ENCODE measurements at regions not wholly inside any gene's neighbourhood (a gene's known extent, or its start where the extent isn't known, plus 50 kb on each side); places are given as distances from the start of the nearest gene placed in this dataset.
"Not testable (repeated sequence)": the region's sequence is repeated elsewhere in the genome, so short reads cannot be mapped to it uniquely, and the experiment has no call there.

GRCh38 chr13:63463782-63464610, 2048.3 kb upstream of the PCDH20 start:
- Histone ChIP-seq H3K4me1 (ENCODE audit: control insufficient read depth in 1 of 2, insufficient read depth in 2 of 2, low read length in 2 of 2) (no peaks in the 10 kb centered on the region), H3K4me3 (ENCODE audit: low read length in 2 of 2) (no peak overlapping the region), H3K9me3 (ENCODE audit: control insufficient read depth, low read length) (no peaks in the 10 kb centered on the region), H3K27ac (ENCODE audit: low read depth in 1 of 2, low read length in 2 of 2) (no peak overlapping the region), H3K27me3 (ENCODE audit: control insufficient read depth in 1 of 2, insufficient read depth in 2 of 2, low read length in 1 of 2) (no peaks in the 10 kb centered on the region), H3K36me3 (ENCODE audit: control insufficient read depth in 1 of 2, insufficient read depth in 2 of 2, low read length in 1 of 2) (no peaks in the 10 kb centered on the region)
- DNase-seq (no peak), ATAC-seq (ENCODE audit: low FRiP score) (no peak)
- WGBS, 2 donors = 35 to 42% methylated on average over 1 of the region's 1 CpG
- intact Hi-C loops (cut with DNase I) = no loop called here

GRCh38 chr13:63460462-63461090, 2044.9 kb upstream of the PCDH20 start:
- Histone ChIP-seq H3K4me1 (ENCODE audit: control insufficient read depth in 1 of 2, insufficient read depth in 2 of 2, low read length in 2 of 2) (no peaks in the 10 kb centered on the region), H3K9me3 (ENCODE audit: control insufficient read depth, low read length) (no peaks in the 10 kb centered on the region), H3K4me3 (ENCODE audit: low read length in 2 of 2) (no peak overlapping the region), H3K27me3 (ENCODE audit: control insufficient read depth in 1 of 2, insufficient read depth in 2 of 2, low read length in 1 of 2) (no peaks in the 10 kb centered on the region), H3K27ac (ENCODE audit: low read depth in 1 of 2, low read length in 2 of 2) (no peak overlapping the region), H3K36me3 (ENCODE audit: control insufficient read depth in 1 of 2, insufficient read depth in 2 of 2, low read length in 1 of 2) (no peaks in the 10 kb centered on the region)
- WGBS, 2 donors = 54 to 75% methylated on average over 2 of the region's 2 CpGs
- no peak for DNase-seq
- intact Hi-C loops (cut with DNase I) = no loop called here
- no peak for ATAC-seq (ENCODE audit: low FRiP score)

DNA sequence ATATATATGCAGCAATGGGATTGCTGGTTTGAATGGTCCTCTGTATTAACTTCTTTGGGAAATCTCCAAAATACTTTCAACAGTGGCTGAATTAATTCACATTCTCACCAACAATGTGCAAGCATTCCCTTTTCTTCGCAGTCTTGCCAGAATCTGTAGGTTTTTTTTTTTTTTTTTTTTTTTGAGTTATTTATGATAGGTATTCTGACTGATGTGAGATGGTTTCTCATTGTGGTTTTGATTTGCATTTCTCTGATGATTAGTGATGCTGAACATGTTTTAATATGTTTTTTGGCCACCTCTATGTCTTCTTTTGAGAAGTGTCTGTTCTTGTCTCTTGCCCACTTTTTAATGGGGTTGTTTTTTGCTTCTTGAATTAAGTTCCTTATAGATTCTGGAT, 2041.5 kb upstream of the PCDH20 start:
- Histone ChIP-seq H3K4me3 (ENCODE audit: low read length in 2 of 2) (no peak overlapping the region), H3K36me3 (ENCODE audit: control insufficient read depth in 1 of 2, insufficient read depth in 2 of 2, low read length in 1 of 2) (no peaks in the 10 kb centered on the region), H3K4me1 (ENCODE audit: control insufficient read depth in 1 of 2, insufficient read depth in 2 of 2, low read length in 2 of 2) (no peaks in the 10 kb centered on the region), H3K9me3 (ENCODE audit: control insufficient read depth, low read length) (no peaks in the 10 kb centered on the region), H3K27ac (ENCODE audit: low read depth in 1 of 2, low read length in 2 of 2) (no peak overlapping the region), H3K27me3 (ENCODE audit: control insufficient read depth in 1 of 2, insufficient read depth in 2 of 2, low read length in 1 of 2) (no peaks in the 10 kb centered on the region)
- intact Hi-C loops (cut with DNase I) = no loop called here
- WGBS, 2 donors = 71 to 75% methylated on average over 1 of the region's 1 CpG
- DNase-seq = no peak
- ATAC-seq (ENCODE audit: low FRiP score) = no peak

GRCh38 chr13:63455938-63456337, 2040.3 kb upstream of the PCDH20 start:
- Histone ChIP-seq H3K27me3 (ENCODE audit: control insufficient read depth in 1 of 2, insufficient read depth in 2 of 2, low read length in 1 of 2) (no peaks in the 10 kb centered on the region), H3K27ac (ENCODE audit: low read depth in 1 of 2, low read length in 2 of 2) (no peak overlapping the region), H3K4me1 (ENCODE audit: control insufficient read depth in 1 of 2, insufficient read depth in 2 of 2, low read length in 2 of 2) (no peaks in the 10 kb centered on the region), H3K9me3 (ENCODE audit: control insufficient read depth, low read length) (no peaks in the 10 kb centered on the region), H3K4me3 (ENCODE audit: low read length in 2 of 2) (no peak overlapping the region), H3K36me3 (ENCODE audit: control insufficient read depth in 1 of 2, insufficient read depth in 2 of 2, low read length in 1 of 2) (no peaks in the 10 kb centered on the region)
- DNase-seq = no peak
- no peak for ATAC-seq (ENCODE audit: low FRiP score)
- intact Hi-C loops (cut with DNase I) = no loop called here
- 82 to 94% methylated on average over 3 of the region's 3 CpGs for WGBS, 2 donors

DNA sequence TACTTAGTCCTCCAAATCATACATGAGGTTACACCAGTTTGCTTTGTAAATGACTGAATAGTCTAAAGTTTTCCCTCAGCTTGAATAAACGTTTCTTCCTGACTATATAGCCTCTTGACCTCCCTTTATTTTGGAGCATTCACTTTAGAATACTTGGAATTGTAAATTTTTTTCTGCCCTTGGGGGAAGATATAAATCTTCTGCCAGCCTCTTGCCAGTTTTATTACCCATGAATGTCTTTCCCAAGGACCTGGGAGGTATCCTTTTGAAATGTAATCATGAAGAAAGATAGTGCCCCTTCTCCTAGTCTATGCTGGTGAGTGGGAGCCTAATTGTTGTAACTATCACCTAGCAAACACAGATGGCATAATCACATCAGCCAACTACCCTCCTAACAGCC, 2033.9 kb upstream of the PCDH20 start:
- ATAC-seq (ENCODE audit: low FRiP score) = no peak
- intact Hi-C loops (cut with DNase I) = no loop called here
- H3K36me3 ChIP-seq (ENCODE audit: control insufficient read depth in 1 of 2, insufficient read depth in 2 of 2, low read length in 1 of 2) = no peaks in the 10 kb centered on the region
- no peak overlapping the region for H3K4me3 ChIP-seq (ENCODE audit: low read length in 2 of 2)
- 13 to 22% methylated on average over 1 of the region's 1 CpG for WGBS, 2 donors
- no peaks in the 10 kb centered on the region for H3K9me3 ChIP-seq (ENCODE audit: control insufficient read depth, low read length)
- H3K4me1 ChIP-seq (ENCODE audit: control insufficient read depth in 1 of 2, insufficient read depth in 2 of 2, low read length in 2 of 2) = no peaks in the 10 kb centered on the region
- DNase-seq = no peak
- H3K27me3 ChIP-seq (ENCODE audit: control insufficient read depth in 1 of 2, insufficient read depth in 2 of 2, low read length in 1 of 2) = no peaks in the 10 kb centered on the region
- H3K27ac ChIP-seq (ENCODE audit: low read depth in 1 of 2, low read length in 2 of 2) = no peak overlapping the region

- no peak for ATAC-seq (ENCODE audit: low FRiP score)
- 39 to 40% methylated on average over 3 of the region's 3 CpGs for WGBS, 2 donors
- intact Hi-C loops (cut with DNase I) = no loop called here
These were observed 2033.0 kb upstream of the PCDH20 start for GRCh38 chr13:63448692-63449091.

GRCh38 chr13:63446329-63446728, 2030.7 kb upstream of the PCDH20 start:
- intact Hi-C loops (cut with DNase I) = no loop called here
- no peaks in the 10 kb centered on the region for H3K36me3 ChIP-seq (ENCODE audit: control insufficient read depth in 1 of 2, insufficient read depth in 2 of 2, low read length in 1 of 2)
- H3K4me3 ChIP-seq (ENCODE audit: low read length in 2 of 2) = no peak overlapping the region
- 87 to 88% methylated on average over 6 of the region's 6 CpGs for WGBS, 2 donors
- no peaks in the 10 kb centered on the region for H3K4me1 ChIP-seq (ENCODE audit: control insufficient read depth in 1 of 2, insufficient read depth in 2 of 2, low read length in 2 of 2)
- H3K27me3 ChIP-seq (ENCODE audit: control insufficient read depth in 1 of 2, insufficient read depth in 2 of 2, low read length in 1 of 2) = no peaks in the 10 kb centered on the region
- no peaks in the 10 kb centered on the region for H3K9me3 ChIP-seq (ENCODE audit: control insufficient read depth, low read length)
- no peak for DNase-seq
- H3K27ac ChIP-seq (ENCODE audit: low read depth in 1 of 2, low read length in 2 of 2) = no peak overlapping the region
- no peak for ATAC-seq (ENCODE audit: low FRiP score)

More at GRCh38 chr13:63448692-63449091, 2033.0 kb upstream of the PCDH20 start:
- no peak for DNase-seq
- no peak overlapping the region for H3K4me3 ChIP-seq (ENCODE audit: low read length in 2 of 2)
- no peaks in the 10 kb centered on the region for H3K4me1 ChIP-seq (ENCODE audit: control insufficient read depth in 1 of 2, insufficient read depth in 2 of 2, low read length in 2 of 2)
- H3K36me3 ChIP-seq (ENCODE audit: control insufficient read depth in 1 of 2, insufficient read depth in 2 of 2, low read length in 1 of 2) = no peaks in the 10 kb centered on the region
- H3K27ac ChIP-seq (ENCODE audit: low read depth in 1 of 2, low read length in 2 of 2) = no peak overlapping the region
- no peaks in the 10 kb centered on the region for H3K27me3 ChIP-seq (ENCODE audit: control insufficient read depth in 1 of 2, insufficient read depth in 2 of 2, low read length in 1 of 2)
- H3K9me3 ChIP-seq (ENCODE audit: control insufficient read depth, low read length) = no peaks in the 10 kb centered on the region

GRCh38 chr13:63444225-63444624, 2028.6 kb upstream of the PCDH20 start:
- ATAC-seq (ENCODE audit: low FRiP score); H3K27ac ChIP-seq (ENCODE audit: low read depth in 1 of 2, low read length in 2 of 2); H3K9me3 ChIP-seq (ENCODE audit: control insufficient read depth, low read length); intact Hi-C loops (cut with DNase I); H3K4me3 ChIP-seq (ENCODE audit: low read length in 2 of 2); H3K36me3 ChIP-seq (ENCODE audit: control insufficient read depth in 1 of 2, insufficient read depth in 2 of 2, low read length in 1 of 2); DNase-seq; H3K4me1 ChIP-seq (ENCODE audit: control insufficient read depth in 1 of 2, insufficient read depth in 2 of 2, low read length in 2 of 2); H3K27me3 ChIP-seq (ENCODE audit: control insufficient read depth in 1 of 2, insufficient read depth in 2 of 2, low read length in 1 of 2): not testable (repeated sequence)
- 81 to 85% methylated on average over 3 of the region's 3 CpGs for WGBS, 2 donors

- ATAC-seq (ENCODE audit: low FRiP score) = no peak
- intact Hi-C loops (cut with DNase I) = no loop called here
These were observed 2023.3 kb upstream of the PCDH20 start for GRCh38 chr13:63438951-63439350.

More at GRCh38 chr13:63438951-63439350, 2023.3 kb upstream of the PCDH20 start:
- Histone ChIP-seq H3K27me3 (ENCODE audit: control insufficient read depth in 1 of 2, insufficient read depth in 2 of 2, low read length in 1 of 2) (no peaks in the 10 kb centered on the region), H3K27ac (ENCODE audit: low read depth in 1 of 2, low read length in 2 of 2) (no peak overlapping the region), H3K4me1 (ENCODE audit: control insufficient read depth in 1 of 2, insufficient read depth in 2 of 2, low read length in 2 of 2) (no peaks in the 10 kb centered on the region), H3K36me3 (ENCODE audit: control insufficient read depth in 1 of 2, insufficient read depth in 2 of 2, low read length in 1 of 2) (no peaks in the 10 kb centered on the region), H3K9me3 (ENCODE audit: control insufficient read depth, low read length) (no peaks in the 10 kb centered on the region), H3K4me3 (ENCODE audit: low read length in 2 of 2) (no peak overlapping the region)
- no peak for DNase-seq
- 42 to 45% methylated on average over 4 of the region's 4 CpGs for WGBS, 2 donors
